ENCODE measurements at regions not wholly inside any gene's neighbourhood (a gene's known extent, or its start where the extent isn't known, plus 50 kb on each side); places are given as distances from the start of the nearest gene placed in this dataset.

GRCh38 chr13:56283262-56283828 lies 857.4 kb upstream of the PRR20A start (continued):
- TF ChIP-seq ZNF175 (tag by site-specific recombination; IDR thresholded peaks at IDR 0.05) (no peak), ZBTB1 (tag by site-specific recombination; IDR thresholded peaks at IDR 0.05) (no peak), PRDM4 (tag by site-specific recombination; IDR thresholded peaks at IDR 0.05) (no peak), GLI2 (tag by site-specific recombination; IDR thresholded peaks at IDR 0.05; ENCODE audit: borderline replicate concordance, low read depth) (no peak), ZNF23 (tag by site-specific recombination; IDR thresholded peaks at IDR 0.05; ENCODE audit: borderline replicate concordance) (no peak), ZBTB26 (tag by site-specific recombination; optimal IDR thresholded peaks at IDR 0.05) (no peak), ZSCAN18 (tag by site-specific recombination; IDR thresholded peaks at IDR 0.05) (no peak), ZNF2 (tag by site-specific recombination; IDR thresholded peaks at IDR 0.05) (no peak), ZFP41 (tag by site-specific recombination; IDR thresholded peaks at IDR 0.05; ENCODE audit: borderline replicate concordance) (no peak), ZNF654 (tag by site-specific recombination; IDR thresholded peaks at IDR 0.05; ENCODE audit: low read depth) (no peak), ZNF560 (tag by site-specific recombination; IDR thresholded peaks at IDR 0.05; ENCODE audit: borderline replicate concordance) (no peak)

- Histone ChIP-seq H3K4me3 (ENCODE audit: low read depth, low read length) (no peak overlapping the region), H3K4me1 (ENCODE audit: control insufficient read depth, insufficient read depth, low read length) (no peaks in the 10 kb centered on the region), H3K36me3 (ENCODE audit: control insufficient read depth in 2 of 2, insufficient read depth in 1 of 2, low read length in 2 of 2) (no peaks in the 10 kb centered on the region), H3K27ac (ENCODE audit: extremely low read depth, low read depth, low read length) (no peak overlapping the region), H3K9me3 (ENCODE audit: control insufficient read depth, insufficient read depth, low read depth, low read length) (no peaks in the 10 kb centered on the region)
- no peak for TF ChIP-seq ZNF791 (tag by site-specific recombination; IDR thresholded peaks at IDR 0.05)
- TF ChIP-seq SCRT2 (tag by site-specific recombination; IDR thresholded peaks at IDR 0.05) = no peak
- ChIA-PET POLR2A (no interaction called here), CTCF (interaction anchor here (0.7 kb wide), 1 partner anchor 36 kb away, joined by 5 read pairs; no protein-coding TSS in a partner anchor)
Observed at GRCh38 chr13:56299650-56300049, 841.1 kb upstream of the PRR20A start.

GRCh38 chr13:56314765-56315164 lies 826.0 kb upstream of the PRR20A start:
- no peaks in the 10 kb centered on the region for H3K4me1 ChIP-seq (ENCODE audit: control insufficient read depth, insufficient read depth, low read length)
- ChIA-PET POLR2A (no interaction called here), CTCF (no interaction called here)
- no peak overlapping the region for H3K4me3 ChIP-seq (ENCODE audit: low read depth, low read length)
- no peak for TF ChIP-seq ZNF157 (tag by site-specific recombination; IDR thresholded peaks at IDR 0.05)
- TF ChIP-seq KLF7 (tag by site-specific recombination; IDR thresholded peaks at IDR 0.05; ENCODE audit: borderline replicate concordance) = no peak
- TF ChIP-seq ZNF169 (tag by site-specific recombination; IDR thresholded peaks at IDR 0.05) = no peak
- no peak for TF ChIP-seq SALL2 (tag by site-specific recombination; IDR thresholded peaks at IDR 0.05; ENCODE audit: borderline replicate concordance)
- TF ChIP-seq SCRT2 (tag by site-specific recombination; IDR thresholded peaks at IDR 0.05) = no peak
- TF ChIP-seq ZNF121 (tag by site-specific recombination; IDR thresholded peaks at IDR 0.05) = no peak
- no peak for TF ChIP-seq ZNF311 (tag by site-specific recombination; IDR thresholded peaks at IDR 0.05; ENCODE audit: borderline replicate concordance)
- TF ChIP-seq ZNF426 (tag by site-specific recombination; IDR thresholded peaks at IDR 0.05) = no peak
- no peak for TF ChIP-seq ZNF792 (tag by site-specific recombination; IDR thresholded peaks at IDR 0.05)
- no peak for TF ChIP-seq ZNF548 (tag by site-specific recombination; IDR thresholded peaks at IDR 0.05)
- TF ChIP-seq ZNF19 (tag by site-specific recombination; IDR thresholded peaks at IDR 0.05; ENCODE audit: low read depth) = no peak
- no peak for TF ChIP-seq WT1 (tag by site-specific recombination; IDR thresholded peaks at IDR 0.05)
- H3K36me3 ChIP-seq (ENCODE audit: control insufficient read depth in 2 of 2, insufficient read depth in 1 of 2, low read length in 2 of 2) = no peaks in the 10 kb centered on the region
- H3K9me3 ChIP-seq (ENCODE audit: control insufficient read depth, insufficient read depth, low read depth, low read length) = no peaks in the 10 kb centered on the region
- H3K27ac ChIP-seq (ENCODE audit: extremely low read depth, low read depth, low read length) = no peak overlapping the region
